Osteocyte (in vitro differentiated cells): ENCODE measurements at regions not wholly inside any gene's neighbourhood (a gene's known extent, or its start where the extent isn't known, plus 50 kb on each side); places are given as distances from the start of the nearest gene placed in this dataset.

Experiments used
- DNase-seq: peaks from one replicate; pipeline ENCODE4 v3.0.0; 2021; ENCODE audit warnings: mixed read lengths; ENCODE audit not compliant: unreplicated experiment; ENCODE audit errors: extremely low spot score
- H3K27ac Mint-ChIP-seq: one replicate; pipeline ENCODE4 v1.8.0; 2021; ENCODE audit warnings: mild to moderate bottlenecking, mixed read lengths; ENCODE audit not compliant: unreplicated experiment
- H3K27me3 Mint-ChIP-seq: one replicate; pipeline ENCODE4 v1.8.0; 2021; ENCODE audit warnings: mixed read lengths; ENCODE audit not compliant: unreplicated experiment
- H3K36me3 Mint-ChIP-seq: one replicate; pipeline ENCODE4 v1.8.0; 2021; ENCODE audit warnings: mixed read lengths; ENCODE audit not compliant: unreplicated experiment
- H3K4me1 Mint-ChIP-seq: one replicate; pipeline ENCODE4 v1.8.0; 2021; ENCODE audit warnings: mixed read lengths; ENCODE audit not compliant: unreplicated experiment
- H3K4me3 Mint-ChIP-seq: one replicate; pipeline ENCODE4 v1.8.0; 2021; ENCODE audit warnings: mild to moderate bottlenecking, moderate library complexity, mixed read lengths; ENCODE audit not compliant: unreplicated experiment
- H3K9me3 Mint-ChIP-seq: one replicate; pipeline ENCODE4 v1.8.0; 2021; ENCODE audit warnings: mixed read lengths; ENCODE audit not compliant: unreplicated experiment
- CTCF ChIP-seq: fragments of 200-600 bp; sonication (generic); IDR thresholded peaks from 2 replicates; pipeline ENCODE4 v1.5.0; 2021; ENCODE audit warnings: antibody characterized with exemption, mild to moderate bottlenecking, moderate library complexity

- Mint-ChIP-seq H3K4me3 (no peak overlapping the region), H3K4me1 (no peaks in the 10 kb centered on the region), H3K9me3 (peaks cover 6% of the 10 kb centered on the region), H3K27ac (no peak overlapping the region), H3K27me3 (peaks cover 19% of the 10 kb centered on the region), H3K36me3 (no peaks in the 10 kb centered on the region)
- no peak for TF ChIP-seq CTCF
- no peak for DNase-seq
Observed at GRCh38 chr1:95409276-95409675, 175.3 kb downstream of the RWDD3 start.

GRCh38 chr1:95409901-95410300, 175.9 kb downstream of the RWDD3 start:
- H3K4me3 Mint-ChIP-seq = no peak overlapping the region
- H3K27me3 Mint-ChIP-seq = peaks cover 19% of the 10 kb centered on the region
- no peak for DNase-seq
- H3K9me3 Mint-ChIP-seq = peaks cover 3% of the 10 kb centered on the region
- H3K27ac Mint-ChIP-seq = no peak overlapping the region
- no peaks in the 10 kb centered on the region for H3K36me3 Mint-ChIP-seq
- H3K4me1 Mint-ChIP-seq = no peaks in the 10 kb centered on the region
- TF ChIP-seq CTCF = no peak

- DNase-seq = no peak
- Mint-ChIP-seq H3K27ac (no peak overlapping the region), H3K4me1 (no peaks in the 10 kb centered on the region), H3K4me3 (no peak overlapping the region), H3K27me3 (no peaks in the 10 kb centered on the region), H3K36me3 (no peaks in the 10 kb centered on the region), H3K9me3 (no peaks in the 10 kb centered on the region)
- no peak for TF ChIP-seq CTCF
Observed at GRCh38 chr1:95415146-95415545, 181.1 kb downstream of the RWDD3 start.

GRCh38 chr1:95426772-95427171, 192.8 kb downstream of the RWDD3 start:
- no peak for TF ChIP-seq CTCF
- DNase-seq = no peak
- H3K9me3 Mint-ChIP-seq = peaks cover 5% of the 10 kb centered on the region
- no peak overlapping the region for H3K4me3 Mint-ChIP-seq
- H3K4me1 Mint-ChIP-seq = peaks cover 3% of the 10 kb centered on the region
- no peaks in the 10 kb centered on the region for H3K27me3 Mint-ChIP-seq
- no peak overlapping the region for H3K27ac Mint-ChIP-seq
- H3K36me3 Mint-ChIP-seq = no peaks in the 10 kb centered on the region

DNA sequence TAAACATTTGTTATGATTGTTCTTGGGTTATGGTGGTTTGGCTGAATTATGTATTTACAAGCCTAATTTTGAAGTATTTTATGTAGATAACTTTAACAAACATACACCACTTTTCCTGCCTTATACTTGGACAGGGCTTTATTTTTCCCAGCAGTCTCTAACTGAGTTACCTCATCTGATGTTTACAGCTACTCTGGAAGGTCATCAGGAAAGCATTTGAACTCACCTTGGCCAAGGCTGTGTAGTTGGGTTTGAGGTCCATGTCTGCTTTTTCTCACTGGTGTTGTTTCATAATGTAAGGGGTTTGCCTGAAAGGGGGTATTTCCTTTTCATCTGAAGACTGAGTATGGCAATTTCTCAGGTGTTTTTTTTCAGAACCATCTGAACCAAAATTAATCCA, 193.5 kb downstream of the RWDD3 start:
- DNase-seq = no peak
- TF ChIP-seq CTCF = no peak
- no peak overlapping the region for H3K4me3 Mint-ChIP-seq
- H3K9me3 Mint-ChIP-seq = peaks cover 5% of the 10 kb centered on the region
- H3K27me3 Mint-ChIP-seq = no peaks in the 10 kb centered on the region
- no peaks in the 10 kb centered on the region for H3K36me3 Mint-ChIP-seq
- peaks cover 3% of the 10 kb centered on the region for H3K4me1 Mint-ChIP-seq
- H3K27ac Mint-ChIP-seq = no peak overlapping the region
